Liver (tissue), 8 donors: ENCODE measurements at regions not wholly inside any gene's neighbourhood (a gene's known extent, or its start where the extent isn't known, plus 50 kb on each side); places are given as distances from the start of the nearest gene placed in this dataset.

ENCODE experiments used
- DNase-seq: peaks from one replicate; pipeline ENCODE4 v3.0.0-alpha.2; 2017; ENCODE audit warnings: low spot score
- H3K27ac ChIP-seq, 2 donors: one replicate each; pipeline ENCODE4 v1.7.0; 2013; ENCODE audit warnings: inconsistent platforms in 2 of 2, low read length in 2 of 2, control low read depth in 1 of 2, low read depth in 1 of 2, mild to moderate bottlenecking in 1 of 2
- H3K27me3 ChIP-seq, 4 donors: one replicate each; pipeline versions ENCODE4 v1.6.1 to v1.7.0; 2013; ENCODE audit warnings: low read length in 3 of 4, inconsistent platforms in 1 of 4, mild to moderate bottlenecking in 1 of 4, moderate library complexity in 1 of 4; ENCODE audit not compliant: control insufficient read depth in 4 of 4, insufficient read depth in 4 of 4
- H3K36me3 ChIP-seq, 4 donors: one replicate each; pipeline versions ENCODE4 v1.6.1 to v1.7.0; 2013; ENCODE audit warnings: low read length in 3 of 4, mild to moderate bottlenecking in 3 of 4, low read depth in 1 of 4, moderate library complexity in 1 of 4; ENCODE audit not compliant: control insufficient read depth in 4 of 4, insufficient read depth in 3 of 4
- H3K4me1 ChIP-seq, 4 donors: one replicate each; pipeline versions ENCODE4 v1.6.1 to v1.7.0; 2013; ENCODE audit warnings: low read length in 3 of 4, mild to moderate bottlenecking in 3 of 4, moderate library complexity in 1 of 4; ENCODE audit not compliant: control insufficient read depth in 4 of 4, insufficient read depth in 4 of 4
- H3K4me3 ChIP-seq, 3 donors: one replicate each; pipeline versions ENCODE4 v1.6.1 to v1.7.0; 2013; ENCODE audit warnings: low read length in 3 of 3, control low read depth in 1 of 3, low read depth in 1 of 3, mild to moderate bottlenecking in 1 of 3
- H3K9ac ChIP-seq, 2 donors: one replicate each; pipeline ENCODE4 v1.7.0; 2013; ENCODE audit warnings: low read length in 2 of 2, mild to moderate bottlenecking in 2 of 2, moderate library complexity in 2 of 2, control low read depth in 1 of 2, low read depth in 1 of 2
- H3K9me3 ChIP-seq, 4 donors: one replicate each; pipeline versions ENCODE4 v1.6.1 to v1.7.0; 2013; ENCODE audit warnings: low read length in 3 of 4; ENCODE audit not compliant: control insufficient read depth in 4 of 4
- FOXA1 ChIP-seq: IDR thresholded peaks from 2 replicates; pipeline ENCODE4 v1.6.1; 2016; ENCODE audit warnings: antibody characterized with exemption
- HNF4A ChIP-seq, 2 donors: conservative IDR thresholded peaks; 2 replicates each; pipeline ENCODE4 v1.6.1; 2016; ENCODE audit warnings: antibody characterized with exemption in 2 of 2, mild to moderate bottlenecking in 2 of 2
- HNF4G ChIP-seq: IDR thresholded peaks from 2 replicates; pipeline ENCODE4 v1.6.1; 2016; ENCODE audit warnings: antibody characterized with exemption
- JUND ChIP-seq, 2 donors: IDR thresholded peaks; 2 replicates each; pipeline ENCODE4 v1.6.1; 2016; ENCODE audit warnings: antibody characterized with exemption in 2 of 2
- NR2F2 ChIP-seq: IDR thresholded peaks from 2 replicates; pipeline ENCODE4 v1.6.1; 2016; ENCODE audit warnings: antibody characterized with exemption
- RAD21 ChIP-seq, 2 donors: IDR thresholded peaks; 2 replicates each; pipeline ENCODE4 v1.6.1; 2016; ENCODE audit warnings: antibody characterized with exemption in 2 of 2, mild to moderate bottlenecking in 2 of 2
- RXRA ChIP-seq, 2 donors: IDR thresholded peaks; 2 replicates each; pipeline ENCODE4 v1.6.1; 2017 to 2018; ENCODE audit warnings: antibody characterized with exemption in 2 of 2, mild to moderate bottlenecking in 1 of 2
- SP1 ChIP-seq: IDR thresholded peaks from 2 replicates; pipeline ENCODE4 v1.6.1; 2018; ENCODE audit warnings: antibody characterized with exemption, mild to moderate bottlenecking
- YY1 ChIP-seq: IDR thresholded peaks from 2 replicates; pipeline ENCODE4 v1.6.1; 2016; ENCODE audit warnings: antibody characterized with exemption, mild to moderate bottlenecking
- WGBS: extraction: QIAGEN DNeasy Blood & Tissue Kit; methylation state at CpG from one replicate; pipeline ENCODE4 v1.1.7; 2013; 5-methylcytosine and 5-hydroxymethylcytosine counted together
- TF ChIP-seq, protein P1 (sequence below): IDR thresholded peaks from 2 replicates; pipeline ENCODE4 v1.6.1; 2016; ENCODE audit warnings: antibody characterized with exemption, mild to moderate bottlenecking
- TF ChIP-seq, protein P2 (sequence below): IDR thresholded peaks from 2 replicates; pipeline ENCODE4 v1.6.1; 2016; ENCODE audit warnings: antibody characterized with exemption
- TF ChIP-seq, protein P3 (sequence below): fragments of 150-350 bp; IDR thresholded peaks from 2 replicates; pipeline ENCODE4 v1.5.1; 2017; ENCODE audit warnings: improper control_type of control experiment, low read depth, low read length; ENCODE audit not compliant: missing input control
- donor health status: healthy.
- donor health status: healthy.
- donor health status: healthy.
- donor health status: healthy.
- donor health status: healthy.

DNA sequence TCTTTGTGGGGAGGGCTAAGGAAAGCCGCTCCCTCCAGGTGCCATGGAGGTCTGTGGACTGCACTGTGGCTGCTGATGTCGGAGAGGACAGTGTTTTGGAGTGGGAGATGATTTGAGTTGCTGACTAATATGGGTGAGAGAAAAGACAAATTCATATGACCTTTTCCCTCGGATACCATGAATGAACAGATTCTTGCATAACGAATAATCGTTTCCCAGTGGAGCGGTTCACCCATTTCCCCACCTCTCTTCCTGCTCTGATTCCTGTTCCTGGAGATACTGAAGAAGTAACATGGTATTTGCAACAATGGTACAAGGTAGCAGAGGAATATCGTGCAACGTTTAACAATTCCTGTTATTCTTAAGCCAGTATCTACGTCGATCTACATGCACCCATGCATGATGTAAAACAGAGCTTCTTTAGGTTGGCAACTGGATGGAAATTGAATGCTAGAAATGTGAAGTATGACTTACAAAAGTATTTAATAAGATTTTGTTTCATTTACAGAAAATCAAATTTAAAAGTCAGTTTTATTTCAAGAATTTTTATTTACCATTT, 227.1 kb downstream of the TOMM20 start (continued):
- TF ChIP-seq, protein P1, sequence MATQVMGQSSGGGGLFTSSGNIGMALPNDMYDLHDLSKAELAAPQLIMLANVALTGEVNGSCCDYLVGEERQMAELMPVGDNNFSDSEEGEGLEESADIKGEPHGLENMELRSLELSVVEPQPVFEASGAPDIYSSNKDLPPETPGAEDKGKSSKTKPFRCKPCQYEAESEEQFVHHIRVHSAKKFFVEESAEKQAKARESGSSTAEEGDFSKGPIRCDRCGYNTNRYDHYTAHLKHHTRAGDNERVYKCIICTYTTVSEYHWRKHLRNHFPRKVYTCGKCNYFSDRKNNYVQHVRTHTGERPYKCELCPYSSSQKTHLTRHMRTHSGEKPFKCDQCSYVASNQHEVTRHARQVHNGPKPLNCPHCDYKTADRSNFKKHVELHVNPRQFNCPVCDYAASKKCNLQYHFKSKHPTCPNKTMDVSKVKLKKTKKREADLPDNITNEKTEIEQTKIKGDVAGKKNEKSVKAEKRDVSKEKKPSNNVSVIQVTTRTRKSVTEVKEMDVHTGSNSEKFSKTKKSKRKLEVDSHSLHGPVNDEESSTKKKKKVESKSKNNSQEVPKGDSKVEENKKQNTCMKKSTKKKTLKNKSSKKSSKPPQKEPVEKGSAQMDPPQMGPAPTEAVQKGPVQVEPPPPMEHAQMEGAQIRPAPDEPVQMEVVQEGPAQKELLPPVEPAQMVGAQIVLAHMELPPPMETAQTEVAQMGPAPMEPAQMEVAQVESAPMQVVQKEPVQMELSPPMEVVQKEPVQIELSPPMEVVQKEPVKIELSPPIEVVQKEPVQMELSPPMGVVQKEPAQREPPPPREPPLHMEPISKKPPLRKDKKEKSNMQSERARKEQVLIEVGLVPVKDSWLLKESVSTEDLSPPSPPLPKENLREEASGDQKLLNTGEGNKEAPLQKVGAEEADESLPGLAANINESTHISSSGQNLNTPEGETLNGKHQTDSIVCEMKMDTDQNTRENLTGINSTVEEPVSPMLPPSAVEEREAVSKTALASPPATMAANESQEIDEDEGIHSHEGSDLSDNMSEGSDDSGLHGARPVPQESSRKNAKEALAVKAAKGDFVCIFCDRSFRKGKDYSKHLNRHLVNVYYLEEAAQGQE, result no peak
- TF ChIP-seq FOXA1, result no peak
- no peak for TF ChIP-seq HNF4A (conservative IDR thresholded peaks at IDR 0.05)
- TF ChIP-seq HNF4G, result no peak
- TF ChIP-seq RXRA (IDR thresholded peaks at IDR 0.05), result no peak
- TF ChIP-seq NR2F2, result no peak
- no peak for TF ChIP-seq SP1

DNA sequence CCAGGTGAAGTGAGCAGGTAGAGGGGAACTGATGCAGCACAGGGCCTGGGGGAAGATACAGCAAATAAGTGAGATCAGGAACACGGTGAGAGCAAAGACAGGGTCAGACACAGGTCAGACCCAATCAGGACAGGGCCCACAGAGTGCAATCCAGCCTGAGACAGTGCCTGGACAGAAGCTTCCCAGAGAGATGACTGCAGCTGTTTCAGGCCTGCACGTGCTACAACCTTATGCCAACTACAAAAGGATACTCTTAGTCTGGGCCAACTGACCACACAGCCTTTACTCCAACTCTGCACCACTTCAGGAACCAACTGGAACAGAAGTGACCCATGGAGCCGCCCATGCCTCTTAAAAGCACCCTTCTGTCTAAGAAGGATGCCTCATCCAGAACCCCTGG, 228.0 kb downstream of the TOMM20 start:
- no peak overlapping the region for H3K4me3 ChIP-seq
- H3K9me3 ChIP-seq, result no peaks in the 10 kb centered on the region
- WGBS, result 84% methylated on average over 3 of the region's 3 CpGs
- no peaks in the 10 kb centered on the region for H3K36me3 ChIP-seq
- TF ChIP-seq RXRA (IDR thresholded peaks at IDR 0.05), result peak in 1 of 2 donors; percentile 6
- TF ChIP-seq, protein P1, result no peak
- H3K4me1 ChIP-seq, result peaks cover 6 to 14% (median 10%) of the 10 kb centered on the region in 4 donors
- no peak overlapping the region for H3K27ac ChIP-seq
- no peak for DNase-seq
- H3K9ac ChIP-seq, result no peak overlapping the region
- no peaks in the 10 kb centered on the region for H3K27me3 ChIP-seq

DNA sequence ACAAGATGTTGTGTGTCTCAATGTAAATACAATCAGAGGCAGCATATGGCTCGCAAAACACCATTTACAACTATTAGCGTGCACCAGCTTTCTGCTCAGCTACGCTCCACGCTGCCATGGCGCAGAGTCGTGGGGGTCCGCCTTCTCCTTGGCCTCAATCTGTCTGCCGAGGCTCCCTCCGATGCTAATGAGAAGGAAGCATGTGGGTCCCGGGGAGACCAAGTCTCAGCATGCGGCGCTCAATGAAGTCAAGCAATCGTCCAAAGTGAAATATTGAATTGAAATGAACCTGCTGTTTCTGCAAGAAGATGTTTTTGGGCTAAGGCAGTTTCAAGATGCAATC, 228.9 kb downstream of the TOMM20 start:
- DNase-seq, result no peak
- 91% methylated on average over 13 of the region's 13 CpGs for WGBS
- H3K27ac ChIP-seq, result peak overlapping the region; percentile 83 to 88
- no peak overlapping the region for H3K4me3 ChIP-seq
- no peaks in the 10 kb centered on the region for H3K9me3 ChIP-seq
- H3K4me1 ChIP-seq, result peaks cover 6 to 14% (median 10%) of the 10 kb centered on the region in 4 donors
- no peaks in the 10 kb centered on the region for H3K27me3 ChIP-seq
- no peaks in the 10 kb centered on the region for H3K36me3 ChIP-seq
- no peak for TF ChIP-seq SP1
- TF ChIP-seq, protein P1, result no peak
- TF ChIP-seq, protein P2, sequence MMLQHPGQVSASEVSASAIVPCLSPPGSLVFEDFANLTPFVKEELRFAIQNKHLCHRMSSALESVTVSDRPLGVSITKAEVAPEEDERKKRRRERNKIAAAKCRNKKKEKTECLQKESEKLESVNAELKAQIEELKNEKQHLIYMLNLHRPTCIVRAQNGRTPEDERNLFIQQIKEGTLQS, result no peak
- TF ChIP-seq RAD21 (IDR thresholded peaks at IDR 0.05), result no peak
- no peak for TF ChIP-seq HNF4A (conservative IDR thresholded peaks at IDR 0.05)
- TF ChIP-seq, protein P3, sequence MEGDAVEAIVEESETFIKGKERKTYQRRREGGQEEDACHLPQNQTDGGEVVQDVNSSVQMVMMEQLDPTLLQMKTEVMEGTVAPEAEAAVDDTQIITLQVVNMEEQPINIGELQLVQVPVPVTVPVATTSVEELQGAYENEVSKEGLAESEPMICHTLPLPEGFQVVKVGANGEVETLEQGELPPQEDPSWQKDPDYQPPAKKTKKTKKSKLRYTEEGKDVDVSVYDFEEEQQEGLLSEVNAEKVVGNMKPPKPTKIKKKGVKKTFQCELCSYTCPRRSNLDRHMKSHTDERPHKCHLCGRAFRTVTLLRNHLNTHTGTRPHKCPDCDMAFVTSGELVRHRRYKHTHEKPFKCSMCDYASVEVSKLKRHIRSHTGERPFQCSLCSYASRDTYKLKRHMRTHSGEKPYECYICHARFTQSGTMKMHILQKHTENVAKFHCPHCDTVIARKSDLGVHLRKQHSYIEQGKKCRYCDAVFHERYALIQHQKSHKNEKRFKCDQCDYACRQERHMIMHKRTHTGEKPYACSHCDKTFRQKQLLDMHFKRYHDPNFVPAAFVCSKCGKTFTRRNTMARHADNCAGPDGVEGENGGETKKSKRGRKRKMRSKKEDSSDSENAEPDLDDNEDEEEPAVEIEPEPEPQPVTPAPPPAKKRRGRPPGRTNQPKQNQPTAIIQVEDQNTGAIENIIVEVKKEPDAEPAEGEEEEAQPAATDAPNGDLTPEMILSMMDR, result no peak
- no peak for TF ChIP-seq JUND (IDR thresholded peaks at IDR 0.05)
- TF ChIP-seq YY1, result peak; percentile 8
- no peak for TF ChIP-seq HNF4G
- no peak overlapping the region for H3K9ac ChIP-seq
